Stomach (tissue), 8 donors: ENCODE measurements at regions not wholly inside any gene's neighbourhood (a gene's known extent, or its start where the extent isn't known, plus 50 kb on each side); places are given as distances from the start of the nearest gene placed in this dataset.

Source experiments
- DNase-seq, 2 donors: peaks; one replicate each; pipeline versions ENCODE4 v3.0.0 to v3.0.0-alpha.2; 2013 to 2019
- H3K27ac ChIP-seq, 5 donors: fragments of 200-600 bp in 4 of 5; sonication (generic) in 4 of 5; one replicate each; pipeline ENCODE4 v1.5.1; 2013 to 2019; ENCODE audit warnings: mild to moderate bottlenecking in 1 of 5, moderate library complexity in 1 of 5
- H3K27me3 ChIP-seq, 3 donors: fragments of 200-600 bp; sonication (generic); one replicate each; pipeline ENCODE4 v1.5.1; 2017 to 2019; ENCODE audit warnings: mixed run types in 1 of 3
- H3K36me3 ChIP-seq, 4 donors: fragments of 200-600 bp; sonication (generic); 1 replicate in 3 of 4; 2 replicates in 1 of 4; pipeline ENCODE4 v1.5.1; 2016 to 2019
- H3K4me1 ChIP-seq, 4 donors: fragments of 200-600 bp; sonication (generic); one replicate each; pipeline ENCODE4 v1.5.1; 2016 to 2019
- H3K4me3 ChIP-seq, 4 donors: fragments of 200-600 bp; sonication (generic) in 3 of 4; one replicate each; pipeline ENCODE4 v1.5.1; 2016 to 2019; ENCODE audit warnings: mild to moderate bottlenecking in 1 of 4
- H3K9me3 ChIP-seq, 4 donors: fragments of 200-600 bp; sonication (generic); one replicate each; pipeline ENCODE4 v1.5.1; 2016 to 2019
- CTCF ChIP-seq, 7 experiments: fragments of 450-650 bp in 4 of 7; fragments of 200-600 bp in 3 of 7; sonication (generic) in 3 of 7; IDR thresholded peaks; one replicate each; pipeline ENCODE4 v1.5.1; 2016 to 2019; ENCODE audit warnings: antibody characterized with exemption in 7 of 7, control low read depth in 2 of 7, mild to moderate bottlenecking in 1 of 7
- EP300 ChIP-seq: sonication (generic); formaldehyde crosslinking; IDR thresholded peaks from one replicate; pipeline ENCODE4 v1.6.1; 2017; ENCODE audit warnings: antibody characterized with exemption
- POLR2A ChIP-seq, 4 donors: fragments of 450-650 bp; IDR thresholded peaks; one replicate each; pipeline ENCODE4 v1.6.1; 2016; ENCODE audit warnings: antibody characterized with exemption in 4 of 4, control low read depth in 2 of 4, mild to moderate bottlenecking in 1 of 4, moderate library complexity in 1 of 4
- POLR2AphosphoS5 ChIP-seq, 3 donors: sonication (generic); formaldehyde crosslinking; IDR thresholded peaks; one replicate each; pipeline ENCODE4 v1.6.1; 2016; ENCODE audit warnings: antibody characterized with exemption in 3 of 3
- WGBS, 5 donors: extraction: QIAGEN DNeasy Blood & Tissue Kit in 3 of 5; methylation state at CpG; one replicate each; pipeline versions ENCODE4 v1.1.5 to v1.1.7; 2013 to 2018; 5-methylcytosine and 5-hydroxymethylcytosine counted together
- intact Hi-C: fragments of 100-400 bp; cut with DNase I; formaldehyde crosslinking; loops from one replicate; pipeline ENCODE4 v1.15.1; 2023; ENCODE audit warnings: low total_unique reads
- donor health status: healthy with polysubstance abuse.
- donor health status: Bipolar disorder and iron deficiency.
- donor health status: healthy.

DNA sequence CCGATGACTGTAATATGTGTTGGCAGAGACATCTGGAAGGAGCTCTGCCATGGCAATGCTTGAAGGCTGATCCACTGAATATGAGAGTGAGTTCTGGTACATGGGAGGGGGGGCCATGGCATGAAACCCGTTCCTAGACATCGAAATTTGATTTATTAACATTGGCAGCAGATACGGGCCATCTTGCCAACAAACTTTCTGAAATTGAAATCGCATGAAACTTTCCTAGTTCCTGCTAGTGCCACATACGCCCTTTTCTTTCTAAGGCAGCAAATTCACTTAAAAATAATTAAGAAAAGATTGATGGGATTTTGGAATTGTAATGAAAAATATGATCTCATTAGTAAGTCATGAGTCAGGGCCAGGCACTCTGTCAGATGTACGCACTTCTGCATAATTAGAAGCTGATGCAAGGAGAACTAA, 91.8 kb upstream of the KMT2C start:
- H3K27me3 ChIP-seq = no peaks in the 10 kb centered on the region
- DNase-seq = peak in 1 of 2 donors; percentile 51
- no peak overlapping the region for H3K4me3 ChIP-seq
- TF ChIP-seq EP300 = no peak
- no peaks in the 10 kb centered on the region for H3K36me3 ChIP-seq
- no peaks in the 10 kb centered on the region for H3K9me3 ChIP-seq
- peaks cover 0 to 8% (median 3%) of the 10 kb centered on the region in 4 donors for H3K4me1 ChIP-seq
- WGBS, 5 donors = 42 to 64% (median 54%) methylated on average over 7 of the region's 7 CpGs
- no peak overlapping the region for H3K27ac ChIP-seq
- intact Hi-C loops = no loop called here

DNA sequence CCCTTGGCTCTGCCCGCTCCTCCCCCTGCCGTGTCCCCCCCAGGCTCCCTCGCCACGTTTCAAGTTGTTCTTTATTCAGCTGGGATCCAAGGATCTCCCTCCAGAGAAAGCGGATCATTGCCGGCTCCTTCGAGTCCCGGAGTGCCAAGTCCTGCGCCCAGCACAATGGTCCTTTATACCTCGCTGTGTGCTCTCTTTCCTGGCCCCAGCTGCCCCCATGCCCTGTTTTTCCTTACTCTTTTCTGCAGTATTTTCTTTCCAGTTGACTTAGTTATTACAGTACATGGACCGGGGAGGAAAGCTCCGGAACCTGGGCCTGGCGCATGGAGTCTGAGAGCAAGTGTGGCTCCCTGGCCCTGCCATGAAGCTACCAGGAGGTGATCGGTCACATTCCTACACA, 88.1 kb upstream of the KMT2C start:
- TF ChIP-seq EP300 (no peak), POLR2A (IDR thresholded peaks at IDR 0.05) (no peak), CTCF (IDR thresholded peaks at IDR 0.05) (no peak), POLR2AphosphoS5 (IDR thresholded peaks at IDR 0.05) (no peak)
- Histone ChIP-seq H3K27me3 (no peaks in the 10 kb centered on the region), H3K4me1 (peaks cover 0 to 16% (median 12%) of the 10 kb centered on the region in 4 donors), H3K4me3 (no peak overlapping the region), H3K9me3 (peaks cover 0 to 10% (median 9%) of the 10 kb centered on the region in 4 donors), H3K27ac (no peak overlapping the region), H3K36me3 (no peaks in the 10 kb centered on the region)
- intact Hi-C loops = no loop called here
- DNase-seq = no peak
- 87 to 92% (median 91%) methylated on average over 14 of the region's 14 CpGs for WGBS, 5 donors

DNA sequence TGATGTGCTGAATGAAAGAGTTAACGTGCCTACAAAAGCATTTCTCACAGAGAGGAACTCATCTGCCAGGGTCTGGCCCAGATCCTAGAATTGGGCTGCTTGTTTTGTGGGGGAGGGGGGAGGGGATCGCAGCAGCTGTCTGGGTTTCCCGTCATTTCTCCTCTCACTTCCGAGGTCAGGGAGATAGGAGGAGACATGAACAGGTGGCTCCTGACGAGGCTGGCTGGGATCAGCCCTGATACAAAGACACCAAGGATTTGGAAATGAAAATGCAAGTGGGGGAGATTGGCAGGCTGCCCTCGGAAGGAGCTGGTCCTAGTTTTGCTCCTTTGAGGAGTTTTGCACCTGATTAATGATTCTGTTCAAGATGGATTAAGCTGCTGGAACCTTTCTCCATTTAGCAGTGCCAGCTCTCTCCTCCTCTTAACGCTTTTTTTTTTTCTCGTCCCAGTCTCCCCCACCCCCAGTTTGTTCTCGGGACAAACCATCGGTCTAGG, 86.8 kb upstream of the KMT2C start:
- intact Hi-C loops = no loop called here
- 18 to 40% (median 21%) methylated on average over 10 of the region's 10 CpGs for WGBS, 5 donors
- peak in 1 of 2 donors; percentile 60 for DNase-seq
- H3K4me1 ChIP-seq = peaks cover 0 to 16% (median 12%) of the 10 kb centered on the region in 4 donors
- no peak overlapping the region for H3K27ac ChIP-seq
- peak overlapping the region; percentile 13 to 28 (median 24) for H3K4me3 ChIP-seq
- no peaks in the 10 kb centered on the region for H3K27me3 ChIP-seq
- no peaks in the 10 kb centered on the region for H3K36me3 ChIP-seq
- TF ChIP-seq CTCF (IDR thresholded peaks at IDR 0.05) = no peak
- TF ChIP-seq POLR2AphosphoS5 (IDR thresholded peaks at IDR 0.05) = no peak
- no peak for TF ChIP-seq EP300
- no peak for TF ChIP-seq POLR2A (IDR thresholded peaks at IDR 0.05)
- peaks cover 0 to 14% (median 9%) of the 10 kb centered on the region in 4 donors for H3K9me3 ChIP-seq

DNA sequence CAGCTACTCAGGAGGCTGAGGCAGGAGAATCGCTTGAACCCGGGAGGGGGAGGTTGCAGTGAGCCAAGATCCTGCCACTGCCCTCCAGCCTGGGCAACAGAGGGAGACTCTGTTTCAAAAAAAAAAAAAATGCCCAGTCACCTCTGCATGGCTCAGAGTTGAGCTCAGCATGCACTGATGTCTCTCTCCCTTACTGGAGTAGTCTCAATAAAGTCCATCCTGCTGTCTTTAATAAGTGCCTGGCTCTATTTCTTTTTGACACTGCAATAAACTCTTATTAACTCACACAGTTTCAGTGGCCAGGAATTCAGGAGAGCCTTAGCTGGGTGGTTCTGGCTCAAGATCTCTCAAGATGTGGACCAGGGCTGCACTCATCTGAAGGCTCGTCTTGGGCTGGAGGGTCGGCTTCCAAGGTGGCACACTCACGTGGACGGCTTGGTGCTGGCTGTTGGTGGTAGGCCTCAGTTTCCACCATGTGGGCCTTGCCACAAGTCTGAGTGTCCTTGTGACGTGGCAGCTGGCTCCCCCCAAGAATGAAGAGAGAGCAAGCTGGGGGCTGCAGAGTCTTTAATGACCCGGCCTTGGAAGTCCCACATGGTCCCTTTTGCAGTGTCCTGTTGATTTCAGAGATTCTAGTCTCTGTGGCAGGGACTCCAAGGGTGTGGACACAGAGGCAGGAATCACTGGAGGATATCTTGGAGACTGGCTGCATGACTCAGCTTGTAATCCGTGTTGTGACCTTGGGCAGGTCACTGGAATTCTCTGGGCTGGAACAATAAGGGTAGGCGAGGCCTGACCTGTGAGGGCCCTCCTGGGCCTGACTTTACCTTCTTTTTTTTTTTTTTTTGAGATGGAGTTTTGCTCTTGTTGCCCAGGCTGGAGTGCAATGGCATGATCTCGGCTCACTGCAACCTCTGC, 85.9 kb upstream of the KMT2C start:
- no peak for TF ChIP-seq CTCF (IDR thresholded peaks at IDR 0.05)
- no peak for TF ChIP-seq EP300
- no peak for TF ChIP-seq POLR2A (IDR thresholded peaks at IDR 0.05)
- no peak for TF ChIP-seq POLR2AphosphoS5 (IDR thresholded peaks at IDR 0.05)
- intact Hi-C loops = no loop called here
- H3K36me3 ChIP-seq = no peaks in the 10 kb centered on the region
- peak overlapping the region in 1 of 5 donors; percentile 10 for H3K27ac ChIP-seq
- no peaks in the 10 kb centered on the region for H3K27me3 ChIP-seq
- H3K4me1 ChIP-seq = peaks cover 0 to 16% (median 9%) of the 10 kb centered on the region in 4 donors
- H3K4me3 ChIP-seq = no peak overlapping the region
- 57 to 80% (median 66%) methylated on average over 11 of the region's 11 CpGs for WGBS, 5 donors
- DNase-seq = peak; percentile 29 to 41
- peaks cover 0 to 14% (median 9%) of the 10 kb centered on the region in 4 donors for H3K9me3 ChIP-seq
